ENCODE measurements at regions not wholly inside any gene's neighbourhood (a gene's known extent, or its start where the extent isn't known, plus 50 kb on each side); places are given as distances from the start of the nearest gene placed in this dataset.

DNA sequence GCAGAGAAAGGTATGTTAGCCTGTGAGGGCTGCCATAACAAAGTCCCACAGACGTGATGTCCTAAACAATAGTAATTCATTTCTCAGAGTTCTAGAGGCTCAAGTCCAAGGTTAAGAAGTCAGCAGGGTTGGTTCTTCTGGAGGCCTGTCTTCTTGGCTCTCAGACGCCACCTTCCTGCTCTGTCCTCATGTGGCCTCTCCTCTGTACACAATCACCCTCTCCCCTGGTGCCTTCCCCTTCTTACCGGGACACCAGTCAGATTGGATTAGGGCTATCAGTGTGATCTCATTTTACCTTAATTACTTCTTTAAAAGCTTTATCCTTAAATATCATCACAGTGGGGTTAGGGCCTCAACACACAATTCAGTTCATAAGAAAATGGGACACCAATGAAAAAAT, 860.5 kb downstream of the RNF144A start:
- no peak for DNase-seq

GRCh38 chr2:7780321-7780720, 863.1 kb downstream of the RNF144A start:
- DNase-seq: no peak

GRCh38 chr2:7785700-7786099, 868.5 kb downstream of the RNF144A start:
- DNase-seq: no peak

- no peak for DNase-seq
Observed at GRCh38 chr2:7788736-7789135, 871.5 kb downstream of the RNF144A start.

DNA sequence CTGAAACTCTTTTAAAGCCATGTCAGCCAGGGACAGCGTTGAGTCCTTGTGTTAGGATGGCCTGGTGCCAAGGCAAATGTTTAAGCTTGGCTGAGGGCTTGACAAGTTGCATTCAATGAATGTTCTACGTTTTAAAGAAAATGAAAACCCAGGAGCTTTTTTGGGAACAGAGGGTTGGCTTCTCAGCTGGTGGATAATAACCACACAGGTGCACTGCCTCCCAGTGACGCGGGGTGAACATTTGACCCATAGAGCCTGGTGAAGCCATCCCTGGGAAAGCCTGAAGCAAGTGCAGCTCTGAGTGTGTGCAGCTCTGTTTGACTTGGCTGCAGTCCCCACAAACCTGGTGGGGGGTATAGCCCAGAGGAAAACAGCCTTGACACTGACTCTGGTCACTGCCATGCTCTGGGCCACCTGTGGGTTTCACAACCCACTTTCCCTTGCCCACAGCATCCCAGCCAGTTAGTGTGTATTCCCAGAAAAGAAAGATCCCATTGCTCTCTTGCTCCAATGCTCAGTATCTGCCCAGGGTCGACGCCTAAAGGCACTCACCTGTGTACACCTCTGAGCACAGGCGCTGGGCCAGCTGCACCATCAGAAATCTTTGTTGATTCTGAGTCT, 874.9 kb downstream of the RNF144A start:
- DNase-seq: no peak

DNA sequence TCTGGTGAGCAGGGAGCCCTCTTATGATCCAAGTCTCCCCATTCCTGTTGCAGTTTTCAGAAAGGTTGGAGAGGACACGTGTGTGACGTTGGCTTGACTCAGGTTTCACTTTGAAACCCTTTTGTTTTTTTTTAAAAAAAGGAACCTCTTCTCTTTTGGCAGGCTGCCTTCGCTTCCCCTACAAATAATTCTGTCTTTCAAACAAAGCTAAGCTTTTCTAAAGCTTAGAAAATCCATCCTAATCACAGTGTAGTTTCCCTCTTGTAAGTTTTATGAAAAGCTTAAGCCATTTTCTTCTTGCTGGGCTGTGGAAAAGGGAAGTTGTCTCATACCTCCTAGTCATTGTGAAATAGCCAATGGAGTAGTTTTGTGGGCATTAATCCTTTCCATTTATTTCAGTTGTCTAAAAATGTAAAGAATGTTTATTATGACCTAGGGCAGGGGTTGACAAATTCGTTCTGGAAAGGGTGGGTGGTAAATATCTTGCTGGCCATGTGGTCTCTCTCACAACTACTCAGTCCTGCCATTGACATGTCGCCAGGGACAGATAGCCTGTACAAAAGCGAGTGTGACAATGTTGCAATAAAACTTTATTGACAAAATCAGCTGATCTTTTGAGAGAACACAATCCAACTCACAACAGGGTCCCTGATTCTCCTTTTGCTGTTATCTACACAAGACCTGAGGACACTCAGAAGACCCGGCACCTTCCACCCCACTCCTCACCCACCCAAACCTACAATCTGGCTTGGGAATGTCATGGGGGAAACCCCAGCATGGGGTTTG, 878.8 kb downstream of the RNF144A start:
- no peak for DNase-seq

GRCh38 chr2:7800031-7800430, 881.8 kb upstream of the ID2 start:
- no peak for DNase-seq

DNA sequence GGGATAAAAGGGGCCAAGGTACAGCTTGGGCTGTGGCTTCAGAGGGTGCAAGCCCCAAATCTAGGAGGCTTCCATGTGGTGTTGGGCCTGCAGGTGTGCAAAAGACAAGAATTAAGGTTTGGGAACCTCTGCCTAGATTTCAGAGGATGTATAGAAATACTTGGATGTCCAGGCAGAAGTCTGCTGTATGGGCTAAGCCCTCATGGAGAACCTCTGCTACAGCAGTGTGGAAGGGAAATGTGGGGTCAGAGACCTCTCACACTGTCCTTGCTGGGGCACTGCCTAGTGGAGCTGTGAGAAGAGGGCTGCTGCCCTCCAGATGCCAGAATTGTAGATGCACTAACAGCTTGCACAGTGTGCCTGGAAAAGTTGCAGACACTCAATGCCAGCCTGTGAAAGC, 880.6 kb upstream of the ID2 start:
- DNase-seq: no peak

- DNase-seq: no peak
Observed at GRCh38 chr2:7803515-7803914, 878.3 kb upstream of the ID2 start.

GRCh38 chr2:7809640-7810039, 872.2 kb upstream of the ID2 start:
- no peak for DNase-seq

DNA sequence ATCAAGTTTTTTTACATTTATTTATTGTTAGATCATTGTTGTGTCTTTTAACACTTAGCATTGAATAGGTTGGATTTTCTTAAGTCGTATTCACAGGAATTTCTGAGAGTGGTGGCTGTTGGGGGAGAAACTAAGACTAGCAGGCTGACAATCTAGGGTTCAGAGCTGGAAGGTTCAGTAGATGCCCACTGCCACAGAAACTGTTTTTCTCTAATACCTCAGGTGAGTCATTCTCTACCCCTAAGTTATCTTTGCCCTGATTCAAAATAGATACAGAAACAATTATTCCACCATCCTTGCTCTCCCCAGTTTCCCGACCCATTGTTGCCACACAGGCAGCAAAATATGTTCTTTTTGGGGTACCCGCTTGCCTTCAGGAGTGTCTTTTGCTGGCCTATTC, 870.8 kb upstream of the ID2 start:
- no peak for DNase-seq

DNA sequence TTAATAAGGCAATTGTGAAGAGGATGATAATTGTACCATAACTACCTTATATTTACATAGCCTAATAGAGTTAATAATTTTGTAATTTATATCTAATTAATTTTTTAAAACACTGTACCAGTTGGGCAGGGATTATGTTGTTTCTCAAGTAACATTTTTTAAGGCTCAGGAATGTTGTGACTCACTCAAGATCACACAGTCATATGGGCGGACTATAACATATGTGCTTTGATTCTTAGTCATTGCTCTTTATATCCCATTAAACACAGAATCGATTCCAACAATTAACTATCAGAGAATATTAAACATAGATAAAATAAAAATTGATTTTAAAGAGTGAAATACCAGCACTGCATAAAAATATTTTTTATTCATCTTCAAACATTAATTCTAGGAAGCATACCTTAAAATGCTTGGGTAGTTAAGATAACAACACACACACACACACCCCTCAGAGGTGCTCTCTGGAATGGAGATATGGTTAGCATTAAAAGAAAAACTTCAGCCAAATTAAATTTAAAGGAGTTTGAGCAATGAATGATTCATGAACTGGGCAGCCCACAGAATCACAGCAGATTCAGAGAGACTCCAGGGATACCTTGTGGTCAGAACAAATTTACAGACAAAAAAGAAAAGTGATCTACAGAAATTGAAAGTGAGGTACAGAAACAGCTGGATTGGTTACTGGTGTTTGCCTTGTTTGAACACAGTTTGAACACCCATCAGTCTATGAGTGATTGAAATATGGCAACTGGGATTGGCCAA, 869.4 kb upstream of the ID2 start:
- DNase-seq: no peak

DNA sequence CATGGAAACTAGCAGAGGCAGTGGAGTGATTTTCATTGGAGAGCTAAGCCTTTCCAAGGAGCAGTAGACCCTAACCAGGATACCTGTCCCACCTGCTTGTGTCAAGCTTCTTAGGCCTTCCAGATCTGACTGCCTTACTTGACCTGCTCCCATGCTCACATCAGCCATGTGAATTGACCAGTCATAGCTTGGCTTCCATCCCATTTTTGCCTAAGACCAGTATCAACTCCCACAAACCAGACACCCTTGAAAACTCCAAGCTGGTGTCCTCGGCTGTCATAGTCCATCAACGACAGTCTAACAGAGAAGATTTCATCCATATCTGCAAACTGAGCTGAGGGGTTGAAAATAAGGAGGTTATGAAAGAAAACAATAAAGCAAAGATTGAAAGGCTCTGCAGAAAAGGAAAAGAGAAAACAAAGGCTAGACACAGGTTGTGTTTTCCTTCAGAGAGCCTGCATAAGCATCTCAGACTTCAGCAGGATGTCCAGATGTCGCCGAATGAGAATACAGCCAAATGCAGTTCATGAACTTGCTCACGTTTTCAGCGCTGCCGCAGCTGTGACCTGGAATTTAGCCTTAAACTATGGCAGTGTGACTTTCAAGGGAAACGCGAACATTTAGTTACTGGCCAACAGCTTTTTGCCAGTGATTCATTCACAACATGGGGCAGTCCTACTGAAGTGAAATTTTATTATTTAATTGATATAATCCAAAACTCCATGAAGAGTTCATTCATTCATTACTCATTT, 868.1 kb upstream of the ID2 start:
- DNase-seq: no peak

DNA sequence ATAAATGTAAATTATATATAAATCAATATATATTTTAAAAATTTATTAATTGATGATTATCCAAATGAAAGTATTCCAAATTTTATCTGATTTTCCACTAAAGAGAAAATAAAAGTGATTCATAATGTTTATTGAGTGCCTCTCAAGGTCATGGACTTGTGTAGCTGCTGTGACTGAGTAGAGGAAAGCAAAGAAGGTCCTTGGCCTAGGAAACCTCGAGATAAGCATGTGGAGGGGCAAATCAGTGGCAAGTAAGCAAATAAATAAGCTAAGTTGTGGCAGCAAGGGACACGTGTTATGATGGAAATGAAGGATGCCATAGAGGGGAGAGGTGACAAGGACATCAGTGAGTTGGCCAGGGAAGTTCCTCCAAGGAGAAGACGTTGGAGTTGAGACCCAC, 866.1 kb upstream of the ID2 start:
- DNase-seq: no peak

GRCh38 chr2:7816233-7816632, 865.6 kb upstream of the ID2 start:
- no peak for DNase-seq

GRCh38 chr2:7816944-7817343, 864.9 kb upstream of the ID2 start:
- DNase-seq: no peak

DNA sequence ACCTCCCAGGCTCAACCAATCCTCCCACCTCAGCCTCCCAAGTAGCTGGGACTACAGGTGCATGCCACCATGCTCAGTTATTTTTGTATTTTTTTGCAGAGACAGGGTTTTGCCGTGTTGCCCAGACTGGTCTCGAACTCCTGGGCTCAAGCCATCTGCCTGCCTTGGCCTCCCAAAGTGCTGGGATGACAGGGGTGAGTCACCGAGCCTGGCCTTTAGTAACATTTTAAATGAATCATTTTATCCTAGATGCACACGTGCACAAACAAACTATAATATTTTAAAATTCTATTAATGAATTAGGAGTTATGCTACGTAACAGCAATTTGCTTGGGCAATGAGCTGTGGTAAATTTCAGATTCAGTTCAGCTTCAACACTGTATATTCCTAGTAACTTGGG, 862.5 kb upstream of the ID2 start:
- DNase-seq: no peak

- DNase-seq: no peak
Observed at GRCh38 chr2:7819850-7820249, 862.0 kb upstream of the ID2 start.

GRCh38 chr2:7824211-7824610, 857.6 kb upstream of the ID2 start:
- no peak for DNase-seq

DNA sequence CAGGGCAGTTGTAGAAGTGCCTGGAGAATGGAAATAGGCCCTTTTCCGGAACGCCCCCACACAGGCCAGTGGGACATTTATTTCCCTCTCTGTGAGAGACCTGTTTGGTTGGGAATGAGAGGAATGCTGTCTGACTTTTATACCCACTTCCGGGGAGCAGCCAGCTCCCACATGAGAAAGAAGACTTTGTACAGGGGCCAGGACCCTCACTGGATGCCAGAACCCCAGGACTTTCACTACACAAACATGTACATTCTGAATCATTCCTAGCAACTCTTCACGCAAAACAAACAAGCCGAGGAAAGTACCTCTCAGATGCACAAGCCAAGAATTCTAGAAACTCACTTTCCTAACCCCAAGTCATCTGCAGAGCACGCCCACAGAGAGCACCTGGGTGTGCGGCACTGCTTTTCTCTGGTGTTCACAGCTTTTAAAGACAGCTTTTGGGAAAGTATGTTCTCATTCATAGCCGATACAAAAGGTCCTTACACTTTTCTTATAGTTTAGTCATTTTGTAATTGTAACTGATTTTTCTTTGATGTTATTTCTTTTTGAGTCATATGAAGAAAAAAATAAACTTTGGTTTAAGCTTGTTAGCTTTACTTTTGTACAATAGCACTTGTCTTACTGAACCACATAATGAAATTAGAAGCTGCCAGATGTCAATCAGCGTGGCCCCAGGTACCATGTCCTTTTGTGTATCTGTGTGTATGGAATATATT, 856.1 kb upstream of the ID2 start:
- no peak for DNase-seq

- DNase-seq: no peak
Observed at GRCh38 chr2:7826656-7827055, 855.2 kb upstream of the ID2 start.

DNA sequence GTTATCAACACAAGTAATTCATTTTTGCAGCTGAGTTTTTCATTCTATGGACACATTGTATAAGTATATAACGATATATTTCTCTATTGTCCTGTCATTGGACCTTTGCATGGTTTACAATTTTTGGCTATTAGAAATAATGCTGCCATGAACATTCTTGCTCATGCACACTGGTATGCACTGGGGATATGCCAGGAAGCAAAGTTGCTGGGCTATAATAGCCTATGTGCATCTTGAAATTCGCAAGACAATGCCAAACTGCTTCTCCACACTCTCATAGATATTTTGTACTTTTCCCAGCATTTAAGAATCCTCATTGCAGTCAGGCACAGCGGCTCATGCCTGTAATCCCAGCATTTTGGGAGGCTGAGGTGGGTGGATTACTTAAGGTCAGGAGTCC, 852.6 kb upstream of the ID2 start:
- DNase-seq: no peak

- no peak for DNase-seq
Observed at GRCh38 chr2:7830616-7831015, 851.2 kb upstream of the ID2 start.
